RPMI7951 (cell line): ENCODE measurements at regions not wholly inside any gene's neighbourhood (a gene's known extent, or its start where the extent isn't known, plus 50 kb on each side); places are given as distances from the start of the nearest gene placed in this dataset.
A peak's percentile ranks its signal among the peaks of the same experiment; 100 is the strongest.
"Not testable (repeated sequence)": the region's sequence is repeated elsewhere in the genome, so short reads cannot be mapped to it uniquely, and the experiment has no call there.

Experiments
- DNase-seq: peaks from one replicate; pipeline ENCODE4 v3.0.0-alpha.2; 2012; ENCODE audit warnings: low read depth

DNA sequence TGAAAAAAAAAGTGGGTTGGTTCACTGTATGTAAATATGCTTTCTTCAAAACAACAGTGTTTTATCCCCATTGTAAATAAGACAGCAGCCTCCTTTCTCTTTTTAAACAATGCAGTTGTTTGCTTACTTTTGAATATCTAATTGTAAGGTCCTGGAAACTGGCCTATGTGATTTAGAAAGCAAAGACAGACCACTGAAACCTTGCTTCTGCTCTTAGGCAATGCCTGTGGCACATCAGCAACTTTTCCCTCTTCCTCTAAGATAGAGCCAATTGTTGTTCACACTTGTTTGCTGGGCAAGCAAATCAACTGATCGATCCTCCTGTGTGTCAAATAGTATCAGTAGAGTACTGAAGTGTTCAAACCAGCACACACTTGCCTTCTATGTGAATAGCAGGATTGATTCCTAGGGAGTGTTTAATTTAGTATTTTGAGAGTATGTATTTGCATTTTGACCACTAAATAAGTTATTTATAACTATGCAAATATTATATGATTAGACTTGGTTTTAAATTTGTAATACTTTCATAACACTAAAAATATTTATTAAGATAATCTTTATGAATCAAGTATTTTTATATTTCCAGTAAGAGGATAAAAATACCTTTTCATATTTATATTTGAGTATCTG is 55.4 kb upstream of the GRPR start:
- no peak for DNase-seq

DNA sequence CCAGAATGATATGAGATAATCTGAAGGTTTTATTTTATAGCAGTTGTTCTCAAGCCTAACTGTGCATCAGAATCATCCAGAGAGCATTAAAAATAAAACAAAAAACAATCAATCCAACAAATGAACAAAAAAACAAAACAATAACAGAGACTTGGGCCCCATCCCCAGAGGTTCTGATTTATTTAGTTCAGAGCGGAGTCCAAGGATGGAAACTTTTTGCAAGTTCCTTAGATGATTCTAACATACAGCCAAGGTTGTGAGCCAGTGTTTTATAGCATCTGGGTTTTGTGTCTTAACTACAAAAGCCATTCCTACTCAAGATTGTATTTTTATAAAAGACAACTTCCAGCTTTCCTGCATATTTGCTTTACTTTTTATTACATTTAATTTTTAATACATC is 59.4 kb upstream of the GRPR start:
- no peak for DNase-seq

DNA sequence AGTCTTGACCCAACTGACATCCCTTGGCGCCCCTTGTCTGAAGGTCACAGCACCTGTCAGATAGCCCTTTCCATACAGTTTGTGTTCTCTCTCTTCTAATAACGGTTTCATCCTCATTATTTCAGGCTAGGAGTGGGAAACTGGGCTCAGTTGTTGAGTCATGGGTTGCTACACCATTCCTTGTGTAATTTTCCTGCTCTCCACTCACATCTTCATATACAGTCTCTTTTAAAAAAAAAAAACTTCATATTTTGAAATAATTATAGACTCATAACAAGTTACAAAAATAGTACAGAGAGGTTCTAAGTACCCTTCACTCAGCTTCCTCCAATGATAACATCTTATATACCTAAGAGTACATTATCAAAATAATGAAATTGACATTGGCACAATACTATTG is 60.2 kb upstream of the GRPR start:
- DNase-seq, result no peak

DNA sequence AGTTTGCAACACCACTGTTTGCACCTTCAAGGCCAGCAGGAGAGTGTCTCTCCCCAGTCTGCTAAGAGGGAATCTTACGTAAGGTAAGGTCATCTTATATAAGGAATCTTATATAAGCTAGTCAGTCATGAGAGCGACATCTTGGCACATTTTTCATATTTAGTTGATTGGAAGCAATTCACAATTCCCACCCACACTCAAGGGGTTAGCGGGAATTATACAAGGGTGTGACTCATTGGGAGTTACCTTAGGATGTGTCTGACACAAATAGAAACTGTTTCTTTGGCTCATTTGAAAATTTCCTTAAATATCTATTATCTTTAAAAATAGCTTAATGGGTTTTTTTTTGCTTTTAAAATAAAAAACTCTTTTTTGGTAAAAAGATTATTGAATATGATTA is 62.1 kb upstream of the GRPR start:
- no peak for DNase-seq

DNA sequence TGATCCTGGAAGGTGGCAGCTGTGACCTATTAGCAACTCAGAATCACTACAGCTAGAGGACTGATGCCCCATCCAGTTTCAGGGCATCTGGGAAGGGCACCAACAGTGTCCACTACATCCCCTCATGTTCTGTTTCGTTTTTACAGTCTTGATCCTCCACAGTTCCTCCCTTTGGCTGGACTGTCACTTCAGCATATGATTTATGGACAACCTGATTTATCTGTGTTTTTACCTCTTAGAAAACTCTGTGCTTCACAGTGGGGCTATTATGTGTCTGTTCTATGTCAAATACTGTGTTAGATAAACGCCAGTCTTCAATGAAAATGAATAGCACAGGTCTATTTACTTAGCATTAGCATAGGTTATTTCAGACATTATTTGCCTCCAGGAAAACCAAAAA is 63.1 kb upstream of the GRPR start:
- DNase-seq, result no peak

DNA sequence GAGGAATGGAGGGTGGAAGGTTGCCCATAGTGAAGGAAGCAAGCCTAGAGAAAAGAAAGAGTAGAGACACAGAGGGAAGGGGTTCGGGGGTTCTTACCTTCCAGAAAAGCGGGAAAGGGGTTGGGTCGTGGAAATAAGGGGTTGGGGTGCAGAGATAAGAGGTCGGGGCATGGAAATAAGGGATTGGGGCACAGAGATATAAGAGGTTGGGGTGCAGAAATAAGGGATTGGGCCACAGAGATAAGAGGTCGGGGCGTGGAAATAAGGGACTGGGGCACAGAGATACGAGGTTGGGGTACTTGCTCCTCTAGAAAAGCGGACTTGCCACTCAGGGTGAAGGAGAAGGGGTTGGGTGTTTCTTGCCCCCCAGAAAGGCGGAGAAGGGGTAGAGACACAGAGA is 74.2 kb upstream of the GRPR start:
- not testable (repeated sequence) for DNase-seq

DNA sequence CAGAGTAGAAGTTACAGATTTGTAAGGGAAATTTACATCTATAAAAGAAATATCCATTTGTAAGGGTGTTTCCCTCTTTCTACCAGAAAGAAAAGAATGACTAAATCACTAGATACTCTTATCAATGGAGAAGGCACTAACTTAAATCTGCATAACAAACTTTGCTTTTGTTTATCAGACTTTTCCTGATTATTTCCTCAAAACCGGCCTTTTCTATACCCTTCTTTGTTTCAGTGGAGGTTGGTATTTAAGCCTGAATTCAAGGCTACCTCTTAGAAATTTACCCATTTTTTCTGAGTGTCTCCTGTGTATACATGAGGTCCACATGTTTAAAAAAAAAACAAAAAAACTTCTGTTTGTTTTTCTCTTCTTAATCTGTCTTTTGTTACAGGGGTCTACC is 80.4 kb upstream of the GRPR start:
- DNase-seq, result no peak

DNA sequence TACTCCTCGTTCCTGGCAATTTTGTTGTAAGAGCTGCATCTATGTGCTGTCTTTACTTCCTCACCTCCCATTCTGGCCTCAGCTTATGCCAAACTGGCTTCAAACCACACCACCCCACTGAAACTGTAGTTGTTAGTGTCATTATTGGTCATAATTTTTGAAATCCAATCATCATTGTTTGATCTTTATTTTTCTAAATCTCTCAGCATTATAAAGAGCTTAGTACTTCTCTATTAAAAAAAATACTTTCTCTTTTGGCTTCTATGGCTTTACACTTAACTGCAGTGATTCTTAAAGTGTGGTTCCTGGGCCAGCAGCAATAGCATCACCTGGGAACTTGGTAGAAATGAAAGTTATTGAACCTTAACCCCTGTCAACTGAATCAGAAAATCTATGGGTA is 83.5 kb upstream of the GRPR start:
- DNase-seq, result no peak

DNA sequence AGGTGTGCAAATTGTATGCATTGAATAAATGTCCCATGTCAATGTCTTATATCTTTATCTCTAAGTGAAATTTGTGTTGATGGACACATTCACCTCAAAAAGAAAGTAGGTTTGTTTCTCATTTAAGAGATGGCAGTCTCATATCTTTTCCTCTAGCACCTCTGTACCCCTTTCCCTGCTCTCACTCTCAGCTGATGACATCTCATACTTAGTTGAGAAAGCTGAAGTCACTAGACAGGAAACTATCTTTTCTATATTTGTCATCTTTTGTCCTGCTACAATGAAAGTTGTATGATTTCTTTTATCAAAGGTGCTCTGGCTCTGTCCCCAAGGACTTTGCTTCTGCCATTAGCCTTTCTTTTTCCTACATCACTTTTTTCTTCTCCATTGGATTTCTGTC is 84.0 kb upstream of the GRPR start:
- DNase-seq, result no peak

DNA sequence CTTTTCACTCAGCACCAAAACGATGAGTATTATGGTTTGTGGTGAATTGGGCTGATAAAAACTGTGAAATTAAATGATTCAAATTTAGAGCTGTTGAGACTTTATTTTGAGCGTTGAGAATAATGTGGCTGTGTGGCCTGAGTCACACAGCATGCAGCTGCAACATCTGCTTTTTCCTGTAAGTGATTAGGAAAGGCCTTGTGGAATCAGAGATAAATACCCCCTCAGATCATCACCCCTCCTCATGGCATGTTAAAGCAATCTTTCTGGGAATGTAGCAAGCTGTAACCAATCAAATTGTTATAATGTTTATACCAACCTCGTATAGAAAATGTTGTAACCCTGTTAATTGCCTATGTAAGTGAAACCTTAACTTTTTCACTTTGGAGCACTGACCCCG is 90.0 kb upstream of the GRPR start:
- peak; percentile 4 for DNase-seq

DNA sequence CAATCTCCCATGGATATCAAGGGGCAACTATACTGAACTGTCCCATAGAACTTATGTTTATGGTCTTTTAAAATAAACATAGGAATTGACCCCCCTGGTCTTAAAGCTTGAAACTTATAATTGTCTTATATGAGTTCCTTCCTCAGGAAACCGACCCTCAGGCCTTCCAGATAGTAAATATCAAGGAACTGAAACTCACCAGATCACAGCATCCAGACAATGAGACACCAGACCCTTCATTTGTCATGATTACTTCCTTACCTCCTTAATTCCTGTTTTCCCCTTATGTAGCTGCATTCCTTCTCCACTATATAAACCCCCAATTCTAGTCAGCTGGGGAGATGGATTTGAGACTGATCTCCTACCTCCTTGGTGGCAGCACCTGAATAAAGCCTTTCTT is 94.8 kb upstream of the GRPR start:
- DNase-seq, result no peak

DNA sequence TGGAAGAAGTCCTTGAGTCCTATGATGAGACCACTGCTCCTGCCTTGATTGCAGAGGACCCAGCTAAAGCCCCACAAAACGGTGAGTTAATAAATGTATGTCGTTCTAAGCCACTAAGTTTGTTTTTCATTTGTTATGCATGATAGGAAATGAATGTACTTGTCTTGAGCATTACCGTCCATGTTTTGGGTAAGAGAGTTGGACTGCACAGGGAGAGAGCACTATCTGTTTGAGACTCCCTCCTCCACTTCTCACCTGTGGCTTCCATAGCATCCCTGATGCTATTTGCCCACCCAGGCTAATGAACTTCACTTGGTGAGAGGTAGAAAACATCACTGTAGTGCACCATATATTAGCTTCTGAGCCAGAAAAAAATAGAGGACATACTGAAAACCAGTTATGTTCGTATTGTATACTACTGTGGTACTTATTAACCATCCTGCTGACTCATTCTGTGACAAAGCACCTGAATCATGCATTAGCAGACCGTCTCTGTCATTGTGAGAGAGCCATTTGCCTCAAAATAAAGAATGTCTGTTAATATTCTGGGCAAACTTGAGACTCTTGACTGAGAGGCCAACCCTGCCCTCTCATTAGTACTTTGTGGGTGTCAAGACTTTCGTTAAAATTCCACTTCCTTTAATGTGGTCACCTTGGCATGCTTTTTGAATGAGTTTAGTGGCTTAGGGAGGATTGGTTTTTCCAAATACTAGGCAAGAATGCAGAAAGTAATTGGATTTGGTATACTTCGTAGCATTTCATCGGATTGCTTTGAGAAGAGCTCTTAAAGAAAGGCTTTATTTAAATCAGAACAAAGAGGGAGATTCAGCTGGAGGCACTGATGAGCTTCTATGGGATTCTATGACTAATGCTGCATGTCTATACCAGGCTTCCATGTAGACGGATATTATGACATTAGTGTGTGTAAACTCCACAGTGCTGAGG is 99.3 kb upstream of the GRPR start:
- peak; percentile 68 for DNase-seq

DNA sequence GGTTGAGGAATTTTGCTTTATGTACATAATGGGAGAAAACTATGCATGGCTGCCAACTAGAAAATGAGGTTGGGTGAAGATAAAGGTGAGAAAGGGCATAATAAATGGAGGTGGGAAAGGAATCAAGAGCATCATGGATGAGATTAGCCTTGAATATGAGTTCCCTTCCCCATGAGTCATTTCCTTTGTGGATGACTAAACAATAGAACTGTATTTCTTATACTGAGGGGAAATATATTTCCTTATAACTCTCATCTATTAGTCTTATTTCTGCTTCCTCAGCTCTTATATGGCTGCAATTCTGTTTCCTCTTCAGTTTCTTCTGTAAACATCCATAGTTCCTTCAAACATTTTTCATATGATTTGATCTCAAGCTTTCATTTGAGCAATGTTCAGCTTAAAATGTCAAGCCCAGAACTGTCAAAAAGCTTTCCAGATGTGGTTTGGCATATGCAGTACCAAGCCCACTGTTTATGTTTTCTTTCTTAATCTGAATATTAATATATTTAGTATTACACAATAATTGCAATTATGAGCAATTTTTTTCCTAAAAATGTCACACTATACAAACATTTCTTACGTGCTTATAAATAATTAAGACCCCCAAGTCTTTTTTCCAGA is 100.7 kb upstream of the GRPR start:
- DNase-seq, result peak; percentile 62

DNA sequence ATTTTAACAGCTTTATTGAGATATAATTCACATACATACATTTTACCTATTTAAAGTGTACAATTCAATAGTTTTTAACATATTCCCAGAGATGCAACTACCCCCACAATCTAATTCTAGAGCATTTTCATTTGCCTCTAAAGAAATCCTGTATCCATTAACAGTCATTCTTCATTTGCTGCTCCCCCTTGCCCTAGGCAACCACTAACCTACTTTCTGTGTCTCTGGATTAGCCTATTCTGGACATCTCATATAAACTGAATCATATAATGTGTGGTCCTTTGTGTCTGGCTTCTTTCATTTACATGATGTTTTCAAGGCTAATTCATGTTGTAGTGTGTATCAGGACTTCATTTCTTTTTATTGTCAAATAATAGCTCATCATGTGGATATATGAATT is 105.1 kb upstream of the GRPR start:
- no peak for DNase-seq

DNA sequence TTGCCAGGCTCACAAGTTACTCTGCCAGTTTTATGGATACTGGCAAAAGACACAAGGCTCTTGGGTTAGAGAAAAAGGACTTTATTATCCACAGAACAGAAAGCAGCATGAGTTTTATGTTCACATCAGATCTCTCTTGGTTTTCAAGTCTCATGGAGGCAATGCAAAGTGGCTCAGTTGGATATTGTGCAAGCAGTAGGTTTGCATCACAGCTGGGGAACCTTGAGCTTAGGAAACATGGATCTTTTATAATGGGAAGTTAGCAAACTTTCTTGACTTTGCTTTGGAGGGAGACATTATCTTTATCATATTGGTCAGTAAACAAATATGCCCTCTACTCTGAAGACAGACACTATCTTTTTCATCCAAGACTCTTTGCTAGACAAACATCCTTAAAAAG is 109.2 kb upstream of the GRPR start:
- DNase-seq, result no peak

DNA sequence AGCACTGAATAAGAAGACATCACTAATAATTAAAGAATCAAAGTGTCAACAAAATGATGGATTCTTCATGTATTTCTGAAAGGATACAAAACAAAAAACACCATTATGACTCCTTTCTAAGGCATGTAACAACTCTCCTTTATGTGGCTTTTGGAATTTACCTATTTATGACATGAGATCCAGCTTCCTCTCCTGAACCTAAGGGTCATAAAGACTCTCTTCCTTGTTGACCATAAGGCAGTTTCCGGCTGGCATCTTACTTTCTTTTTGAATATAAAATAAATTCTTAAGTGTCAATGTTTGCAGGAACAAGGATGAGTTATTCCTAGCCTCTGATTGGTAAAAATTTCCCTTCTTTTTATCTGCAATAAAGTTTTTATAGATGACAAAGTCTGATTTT is 111.1 kb upstream of the GRPR start:
- DNase-seq, result no peak

DNA sequence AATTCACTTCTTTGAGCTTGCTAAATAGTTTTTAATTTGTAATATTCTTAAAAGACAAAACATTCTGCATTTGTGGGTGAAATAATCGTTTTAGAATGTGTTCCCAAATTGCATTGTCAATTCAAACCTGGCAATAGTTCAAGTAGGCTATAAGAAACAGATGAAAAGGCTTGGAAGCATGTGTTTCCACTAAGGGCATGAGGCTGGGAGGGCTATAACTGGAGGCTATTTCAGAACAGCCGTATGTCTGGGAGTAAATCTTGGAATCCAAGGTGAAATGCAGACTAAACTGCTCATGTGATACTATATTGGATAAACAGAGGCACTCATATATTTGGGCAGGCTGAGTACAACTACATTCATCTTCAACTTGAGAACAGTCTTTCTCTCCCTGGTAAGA is 117.4 kb upstream of the GRPR start:
- peak; percentile 7 for DNase-seq

DNA sequence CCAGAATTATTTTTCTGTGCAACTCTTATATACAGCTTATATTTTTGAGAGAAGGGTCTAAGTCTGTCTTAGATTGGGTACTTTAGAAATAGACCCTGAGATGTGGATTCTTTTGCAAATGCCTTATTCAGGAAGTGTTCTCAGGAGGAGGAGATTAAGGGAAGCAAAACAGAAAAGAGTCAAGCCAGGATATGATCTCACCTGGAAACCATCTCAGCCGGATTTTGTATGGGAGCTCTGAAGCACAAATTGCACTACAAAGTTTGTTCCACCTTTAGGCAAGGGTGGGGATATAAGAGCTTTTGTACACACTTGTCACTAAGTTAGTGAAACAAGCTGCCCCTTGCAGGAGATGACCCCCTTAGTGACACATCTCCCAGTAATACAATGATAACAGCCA is 121.2 kb upstream of the GRPR start:
- DNase-seq, result peak; percentile 3

DNA sequence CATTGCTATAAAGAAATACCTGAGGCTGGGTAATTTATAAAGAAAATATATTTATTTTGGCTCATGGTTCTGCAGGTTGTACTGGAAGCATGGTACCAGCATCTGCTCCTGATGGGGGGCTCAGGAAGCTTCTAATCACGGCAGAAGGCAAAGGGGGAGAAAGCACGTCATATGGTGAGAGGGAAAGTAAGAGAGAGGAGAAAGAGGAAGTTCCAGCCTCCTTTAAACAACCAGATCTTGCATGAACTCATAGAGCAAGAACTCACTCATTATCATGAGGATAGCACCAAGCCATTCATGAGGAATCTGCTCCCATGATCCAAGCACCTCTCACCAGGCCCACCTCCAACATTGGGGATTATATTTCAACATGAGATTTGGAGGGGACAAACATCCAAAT is 125.0 kb upstream of the GRPR start:
- no peak for DNase-seq

DNA sequence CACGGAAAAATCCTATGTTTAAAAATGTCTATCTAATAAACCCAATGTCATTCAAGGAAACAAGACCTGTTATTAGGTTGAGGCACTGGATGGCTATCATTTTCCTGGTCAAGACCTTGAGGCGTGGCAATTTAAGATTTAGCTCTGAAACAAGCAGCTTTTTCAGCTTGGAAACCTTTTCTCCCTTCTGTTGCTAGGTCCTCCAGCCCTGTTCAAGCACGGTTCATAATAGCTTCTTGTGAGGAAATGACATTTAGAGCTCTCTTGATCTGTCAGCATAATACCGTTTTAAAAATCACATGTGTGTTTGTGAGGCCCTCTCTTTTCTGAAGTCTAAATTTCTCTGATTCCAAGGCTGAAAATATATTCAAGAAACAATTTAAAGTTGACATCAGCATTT is 133.6 kb upstream of the GRPR start:
- DNase-seq, result peak; percentile 10

DNA sequence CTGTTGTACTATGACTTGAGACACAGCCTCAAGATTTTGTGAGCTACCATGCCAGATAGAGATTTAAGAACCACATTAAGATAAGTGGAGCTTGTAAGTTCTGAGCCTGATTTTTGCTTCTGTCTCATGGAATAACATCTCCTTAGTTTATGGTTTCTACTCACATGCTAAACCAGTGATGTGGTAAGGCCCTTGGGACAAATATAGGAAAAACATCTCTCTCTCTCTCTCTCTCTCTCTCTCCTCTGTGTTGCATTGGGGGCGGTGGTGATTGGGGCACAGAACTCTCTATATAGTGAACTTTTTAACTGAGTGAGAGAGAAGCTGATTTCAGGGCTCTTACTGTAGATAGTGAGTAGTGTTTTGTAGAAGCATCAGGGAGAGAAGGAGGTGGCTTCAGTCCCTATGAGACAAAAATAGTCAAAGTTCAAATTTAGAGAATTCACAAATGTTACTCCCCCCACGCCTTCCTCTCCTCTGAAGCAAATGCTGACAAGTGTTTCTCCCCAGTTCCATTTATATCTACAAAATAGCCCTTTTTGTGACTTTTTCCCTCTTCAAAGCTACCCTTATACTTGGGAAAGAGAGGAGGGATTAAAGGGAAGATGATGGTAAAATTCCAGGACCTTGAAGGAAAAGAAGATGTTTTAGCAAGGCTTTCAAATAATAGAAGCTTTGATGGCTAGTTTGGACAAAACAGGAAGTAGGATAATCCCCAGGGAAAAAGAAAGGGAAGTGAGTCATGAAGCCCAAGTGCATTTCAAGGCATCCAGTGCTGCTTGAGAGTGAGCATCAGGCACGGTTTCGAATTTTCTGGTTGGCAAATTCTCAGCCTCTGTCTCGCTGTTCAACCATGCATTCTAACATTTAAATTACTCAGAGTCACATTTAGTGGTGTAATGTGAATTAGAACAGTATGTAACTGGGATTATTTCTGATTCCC is 134.3 kb upstream of the AP1S2 start:
- peak; percentile 89 for DNase-seq

DNA sequence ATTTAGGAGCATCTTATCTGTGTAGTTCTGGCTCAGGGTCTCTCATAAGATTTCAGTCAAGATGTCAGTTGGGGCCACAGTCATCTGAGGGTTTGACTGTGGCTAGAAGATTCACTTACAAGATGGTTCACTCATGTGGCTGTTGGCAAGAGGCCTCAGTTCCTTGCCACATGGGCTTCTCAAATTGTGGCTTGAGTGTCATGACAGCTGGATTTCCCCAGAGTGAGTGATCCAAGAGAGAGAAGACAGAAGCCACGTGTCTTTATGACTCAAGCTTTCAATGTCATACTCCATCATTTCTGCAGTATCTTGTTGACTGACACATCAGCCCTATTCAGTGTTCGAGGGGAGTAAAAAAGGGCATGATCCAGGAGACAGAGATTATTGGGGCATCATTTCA is 131.3 kb upstream of the AP1S2 start:
- DNase-seq, result peak; percentile 65
